Activated effector memory CD4-positive, alpha-beta T cell treated with Interleukin-2 at 50 U/mL for 16 hours (primary cell): ENCODE measurements at regions not wholly inside any gene's neighbourhood (a gene's known extent, or its start where the extent isn't known, plus 50 kb on each side); places are given as distances from the start of the nearest gene placed in this dataset.

Experiments
- DNase-seq: peaks from one replicate; pipeline ENCODE4 v3.0.0-alpha.2; 2020

- DNase-seq: no peak
These were observed 172.8 kb downstream of the LINC00237 start for GRCh38 chr20:20933142-20933958.

GRCh38 chr20:20932156-20932555 lies 174.0 kb downstream of the LINC00237 start:
- no peak for DNase-seq

- no peak for DNase-seq
These were observed 174.5 kb downstream of the LINC00237 start for GRCh38 chr20:20931632-20932031.

GRCh38 chr20:20931024-20931423 lies 175.1 kb downstream of the LINC00237 start:
- DNase-seq: no peak

GRCh38 chr20:20930500-20930899 lies 175.7 kb downstream of the LINC00237 start:
- DNase-seq: no peak

- no peak for DNase-seq
These were observed 176.8 kb downstream of the LINC00237 start for GRCh38 chr20:20929341-20929740.

- no peak for DNase-seq
These were observed 179.8 kb downstream of the LINC00237 start for GRCh38 chr20:20926222-20926905.

- no peak for DNase-seq
These were observed 185.7 kb downstream of the LINC00237 start for GRCh38 chr20:20920433-20920832.

- no peak for DNase-seq
These were observed 190.3 kb downstream of the LINC00237 start for GRCh38 chr20:20915844-20916243.

- no peak for DNase-seq
These were observed 192.0 kb upstream of the RALGAPA2 start for GRCh38 chr20:20904501-20904831.

- no peak for DNase-seq
These were observed 191.5 kb upstream of the RALGAPA2 start for GRCh38 chr20:20903773-20904500.

- DNase-seq: no peak
These were observed 185.5 kb upstream of the RALGAPA2 start for GRCh38 chr20:20897922-20898321.

- no peak for DNase-seq
These were observed 184.7 kb upstream of the RALGAPA2 start for GRCh38 chr20:20897145-20897544.

- DNase-seq: no peak
These were observed 184.2 kb upstream of the RALGAPA2 start for GRCh38 chr20:20896606-20897005.

GRCh38 chr20:20895537-20895936 lies 183.1 kb upstream of the RALGAPA2 start:
- DNase-seq: no peak

GRCh38 chr20:20894753-20895152 lies 182.3 kb upstream of the RALGAPA2 start:
- DNase-seq: no peak

GRCh38 chr20:20894280-20894679 lies 181.8 kb upstream of the RALGAPA2 start:
- no peak for DNase-seq

GRCh38 chr20:20892328-20892727 lies 179.9 kb upstream of the RALGAPA2 start:
- no peak for DNase-seq

GRCh38 chr20:20890751-20891150 lies 178.3 kb upstream of the RALGAPA2 start:
- no peak for DNase-seq

GRCh38 chr20:20888936-20889335 lies 176.5 kb upstream of the RALGAPA2 start:
- DNase-seq: no peak

GRCh38 chr20:20888266-20888656 lies 175.8 kb upstream of the RALGAPA2 start:
- DNase-seq: no peak

- no peak for DNase-seq
These were observed 175.3 kb upstream of the RALGAPA2 start for GRCh38 chr20:20887593-20888265.

- DNase-seq: no peak
These were observed 169.4 kb upstream of the RALGAPA2 start for GRCh38 chr20:20881808-20882207.
